NB4 (cell line): ENCODE measurements at regions not wholly inside any gene's neighbourhood (a gene's known extent, or its start where the extent isn't known, plus 50 kb on each side); places are given as distances from the start of the nearest gene placed in this dataset.

Experiments
- MAX ChIP-seq: IDR thresholded peaks from 2 replicates; pipeline ENCODE4 v1.6.1; 2011; ENCODE audit warnings: low read depth, low read length
- MYC ChIP-seq: IDR thresholded peaks from 2 replicates; pipeline ENCODE4 v1.6.1; 2011; ENCODE audit warnings: low read depth, low read length
- POLR2A ChIP-seq: IDR thresholded peaks from 2 replicates; pipeline ENCODE4 v1.6.1; 2011; ENCODE audit warnings: mild to moderate bottlenecking; ENCODE audit not compliant: insufficient read length; ENCODE audit errors: extremely low read depth
- TF ChIP-seq, protein P1 (sequence below): IDR thresholded peaks from one replicate; pipeline ENCODE4 v1.5.1; 2012; ENCODE audit warnings: low read depth, low read length

DNA sequence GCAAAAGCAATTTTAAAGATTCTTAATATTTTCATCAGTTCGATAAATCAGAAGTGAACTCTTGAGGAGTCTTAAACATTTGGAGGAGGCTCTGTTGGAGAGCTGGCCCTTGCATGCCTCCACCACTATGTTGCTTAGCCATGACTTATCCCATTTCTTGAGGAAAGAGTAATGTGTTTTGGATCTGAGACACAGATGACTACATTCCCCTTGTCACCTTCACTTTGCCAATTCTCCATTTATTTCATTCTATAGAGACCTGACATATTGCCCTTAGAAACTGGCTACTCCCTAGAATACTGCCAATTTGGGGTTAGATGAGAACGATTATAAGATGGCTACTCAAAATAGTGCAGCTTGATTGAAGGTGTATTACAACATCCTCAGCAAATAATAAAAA is 157.4 kb upstream of the TMEM260 start:
- TF ChIP-seq MAX (no peak), POLR2A (no peak), MYC (no peak)
- TF ChIP-seq, protein P1, sequence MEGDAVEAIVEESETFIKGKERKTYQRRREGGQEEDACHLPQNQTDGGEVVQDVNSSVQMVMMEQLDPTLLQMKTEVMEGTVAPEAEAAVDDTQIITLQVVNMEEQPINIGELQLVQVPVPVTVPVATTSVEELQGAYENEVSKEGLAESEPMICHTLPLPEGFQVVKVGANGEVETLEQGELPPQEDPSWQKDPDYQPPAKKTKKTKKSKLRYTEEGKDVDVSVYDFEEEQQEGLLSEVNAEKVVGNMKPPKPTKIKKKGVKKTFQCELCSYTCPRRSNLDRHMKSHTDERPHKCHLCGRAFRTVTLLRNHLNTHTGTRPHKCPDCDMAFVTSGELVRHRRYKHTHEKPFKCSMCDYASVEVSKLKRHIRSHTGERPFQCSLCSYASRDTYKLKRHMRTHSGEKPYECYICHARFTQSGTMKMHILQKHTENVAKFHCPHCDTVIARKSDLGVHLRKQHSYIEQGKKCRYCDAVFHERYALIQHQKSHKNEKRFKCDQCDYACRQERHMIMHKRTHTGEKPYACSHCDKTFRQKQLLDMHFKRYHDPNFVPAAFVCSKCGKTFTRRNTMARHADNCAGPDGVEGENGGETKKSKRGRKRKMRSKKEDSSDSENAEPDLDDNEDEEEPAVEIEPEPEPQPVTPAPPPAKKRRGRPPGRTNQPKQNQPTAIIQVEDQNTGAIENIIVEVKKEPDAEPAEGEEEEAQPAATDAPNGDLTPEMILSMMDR = no peak
